ENCODE measurements at regions not wholly inside any gene's neighbourhood (a gene's known extent, or its start where the extent isn't known, plus 50 kb on each side); places are given as distances from the start of the nearest gene placed in this dataset.

DNA sequence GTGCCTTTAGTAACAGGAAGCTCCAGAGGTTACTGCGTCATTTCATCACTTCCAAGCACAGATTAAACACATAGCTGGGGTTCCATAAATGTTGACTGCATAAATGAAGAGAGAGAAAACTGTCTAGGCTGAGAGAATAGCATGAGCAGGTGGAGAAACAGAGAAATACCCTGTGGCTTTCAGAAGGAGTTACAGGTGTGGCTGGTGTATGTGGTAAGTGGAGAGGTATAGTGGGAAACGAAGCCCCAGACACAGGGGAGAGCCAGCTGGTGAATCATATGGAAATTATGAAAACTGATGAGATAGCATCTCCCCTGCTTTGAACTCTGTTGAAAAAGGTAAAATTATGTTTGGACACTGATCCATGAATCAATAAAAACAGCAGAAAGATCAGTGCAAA, 807.4 kb upstream of the POU3F3 start:
- DNase-seq: no peak

DNA sequence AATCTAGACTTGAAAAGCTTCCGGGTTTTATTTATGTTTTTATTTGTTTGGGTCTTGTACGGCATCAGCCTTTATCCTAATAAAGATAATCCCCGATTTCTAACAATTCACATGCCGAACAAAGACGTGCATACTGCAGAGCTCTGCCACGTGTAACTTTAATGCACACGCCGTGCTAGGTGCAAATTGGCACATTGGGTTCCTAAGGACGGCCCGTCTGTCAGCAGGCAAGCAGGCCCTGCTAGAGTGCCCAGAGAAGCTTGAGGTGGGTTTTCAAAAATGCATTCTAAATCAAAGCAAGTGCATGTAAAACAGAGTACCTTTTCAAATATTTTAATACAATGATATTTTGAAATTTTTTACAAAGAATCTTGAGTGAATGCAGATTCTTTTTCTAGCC, 806.4 kb upstream of the POU3F3 start:
- DNase-seq: no peak

- no peak for DNase-seq
Observed at GRCh38 chr2:104049438-104049837, 804.5 kb upstream of the POU3F3 start.

GRCh38 chr2:104049981-104050380, 803.9 kb upstream of the POU3F3 start:
- DNase-seq: no peak

GRCh38 chr2:104050656-104051242, 803.2 kb upstream of the POU3F3 start:
- DNase-seq: no peak

DNA sequence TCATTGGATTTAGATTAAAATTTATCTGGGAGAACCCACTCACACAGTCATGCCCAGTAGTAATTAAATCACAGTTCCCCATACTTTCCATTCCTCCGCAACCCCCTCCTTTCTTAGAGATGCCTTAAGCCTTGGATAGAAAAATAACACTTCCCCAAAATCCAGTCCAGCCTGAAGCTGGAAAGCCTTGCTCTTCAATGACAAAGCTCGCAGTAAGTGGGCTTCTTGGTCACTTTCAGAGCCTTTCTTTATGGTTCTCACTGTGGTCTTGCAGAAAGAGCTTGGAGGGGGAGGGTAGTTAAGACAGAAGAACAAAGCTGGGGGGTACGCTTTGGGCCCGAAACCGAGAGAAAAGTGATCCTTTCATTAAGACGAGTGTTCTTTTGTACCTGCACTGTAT, 802.1 kb upstream of the POU3F3 start:
- no peak for DNase-seq

DNA sequence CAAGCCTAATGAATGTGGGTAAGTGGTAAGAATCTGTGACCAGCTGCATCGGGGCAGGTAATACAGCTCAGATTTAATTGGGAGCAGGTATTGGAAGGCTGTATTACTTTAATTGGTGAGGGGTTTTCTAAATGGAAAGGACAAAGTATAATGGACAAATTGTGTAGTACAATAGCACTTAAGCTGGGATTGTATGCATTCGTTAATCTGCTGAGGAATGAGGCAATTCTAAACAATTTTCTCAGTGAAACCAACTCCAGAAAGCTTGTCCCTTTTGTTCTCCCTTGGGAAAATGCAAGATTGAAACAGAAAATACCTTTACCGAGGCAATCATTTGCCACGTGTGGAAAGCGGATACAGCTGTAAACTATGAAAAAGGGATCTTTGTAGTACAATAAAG, 801.6 kb upstream of the POU3F3 start:
- no peak for DNase-seq

DNA sequence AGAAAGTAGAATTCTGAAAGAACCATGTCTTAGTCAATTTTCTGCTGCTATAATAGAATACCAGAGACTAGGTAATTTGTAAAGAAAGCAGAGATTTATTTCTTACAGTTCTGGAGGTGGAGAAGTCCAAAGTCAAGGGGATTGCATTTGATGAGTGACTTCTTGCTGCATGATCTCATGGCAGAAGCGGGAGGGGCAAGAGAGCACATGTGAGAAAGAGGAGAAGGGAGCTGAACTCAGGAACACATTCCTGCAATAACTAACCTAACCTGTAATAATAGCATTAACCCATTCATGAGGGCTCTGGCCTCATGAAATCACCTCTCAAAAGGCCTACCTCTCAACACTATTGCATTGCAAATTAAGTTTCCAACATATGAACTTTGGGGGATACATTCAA, 797.5 kb upstream of the POU3F3 start:
- DNase-seq: no peak

- DNase-seq: no peak
Observed at GRCh38 chr2:104068665-104069064, 785.2 kb upstream of the POU3F3 start.

DNA sequence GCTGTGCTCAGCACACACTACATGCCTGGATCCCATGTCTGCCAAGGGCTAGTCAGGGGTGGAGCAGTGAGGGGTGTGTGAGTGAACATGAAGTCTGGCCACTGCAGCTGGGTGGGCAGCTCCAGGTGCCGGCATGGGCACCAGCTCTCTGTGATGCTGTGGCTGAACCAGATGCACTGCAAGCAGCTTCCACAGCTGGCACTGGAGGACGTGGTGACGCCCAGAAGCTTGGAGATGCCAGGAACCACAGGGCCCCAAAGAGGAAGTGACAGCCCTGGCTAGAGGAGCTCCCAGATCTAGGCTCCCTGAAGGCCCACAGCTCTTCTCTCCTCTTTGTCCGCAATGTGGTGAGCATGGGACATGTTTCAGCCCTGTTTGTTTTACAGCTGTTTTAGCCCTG, 776.3 kb upstream of the POU3F3 start:
- DNase-seq: no peak

DNA sequence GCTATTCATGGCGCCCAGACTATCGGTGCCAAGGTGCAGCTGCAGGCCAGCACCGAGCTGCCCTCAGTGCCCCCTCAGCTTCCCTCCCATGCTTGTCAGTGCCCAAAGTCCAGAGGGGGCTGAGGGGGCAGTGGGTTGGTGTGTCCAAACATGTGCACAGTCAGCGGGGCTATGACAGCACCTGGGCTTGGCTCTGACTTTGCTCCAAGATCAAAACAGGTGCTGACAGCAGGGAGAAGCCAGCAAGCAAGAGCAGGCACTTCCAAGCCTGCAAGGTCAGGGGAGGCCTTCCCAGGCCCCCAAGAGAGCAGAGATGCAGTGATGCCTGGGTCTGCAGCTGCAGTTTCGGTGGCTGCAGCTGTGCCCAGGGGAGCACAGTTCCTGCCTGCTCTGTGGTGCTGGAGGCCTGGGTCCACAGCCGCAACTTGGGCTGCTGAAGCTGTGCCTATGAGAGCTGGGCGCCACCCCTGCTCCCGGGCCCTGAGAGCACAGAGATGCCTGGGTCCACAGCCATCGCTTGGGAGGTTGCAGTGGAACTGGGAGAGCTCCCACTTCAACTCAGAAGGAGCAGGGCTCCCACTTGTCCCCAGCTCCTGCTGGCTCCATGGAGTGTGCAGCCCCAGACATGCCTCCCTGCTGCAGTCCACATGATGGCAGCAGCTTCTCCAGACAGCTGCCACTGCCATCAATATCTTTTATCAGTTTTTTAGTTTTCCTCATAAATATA, 775.3 kb upstream of the POU3F3 start:
- no peak for DNase-seq

- no peak for DNase-seq
Observed at GRCh38 chr2:104088745-104089144, 765.2 kb upstream of the POU3F3 start.

DNA sequence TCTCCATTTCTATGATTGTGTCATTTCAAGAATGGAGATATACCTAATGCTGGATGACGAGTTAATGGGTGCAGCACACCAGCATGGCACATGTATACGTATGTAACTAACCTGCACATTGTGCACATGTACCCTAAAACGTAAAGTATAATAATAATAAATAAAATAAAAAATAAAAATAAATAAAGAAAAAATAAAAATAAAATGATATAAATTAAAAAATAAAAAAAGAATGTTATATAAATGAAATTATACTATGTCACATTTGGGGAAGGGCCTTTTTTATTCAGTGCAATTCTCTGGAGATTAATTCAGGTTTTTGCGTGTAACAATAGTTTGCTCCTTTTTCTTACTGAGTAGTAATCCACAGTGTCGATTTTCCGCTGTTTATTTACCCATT, 763.5 kb upstream of the POU3F3 start:
- DNase-seq: no peak

DNA sequence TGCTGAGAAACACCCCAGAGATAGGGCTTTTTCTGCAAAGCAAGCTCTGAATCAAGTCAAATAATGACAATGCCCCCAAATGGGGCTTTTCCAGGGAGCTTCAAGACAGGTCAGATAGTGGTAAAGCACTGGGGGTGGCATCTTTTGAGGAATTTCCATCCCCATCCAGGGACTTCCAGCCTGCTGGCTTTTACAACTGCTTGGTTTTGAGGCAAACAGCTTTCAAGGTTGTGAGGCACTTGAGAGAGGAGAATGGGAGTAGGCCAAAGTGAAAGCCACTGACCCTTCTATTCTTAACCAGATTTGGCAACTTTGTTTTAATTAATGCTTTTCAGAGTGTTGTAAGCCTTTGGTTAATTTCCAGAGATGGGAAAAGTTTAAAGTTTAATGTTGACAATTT, 762.0 kb upstream of the POU3F3 start:
- DNase-seq: no peak

DNA sequence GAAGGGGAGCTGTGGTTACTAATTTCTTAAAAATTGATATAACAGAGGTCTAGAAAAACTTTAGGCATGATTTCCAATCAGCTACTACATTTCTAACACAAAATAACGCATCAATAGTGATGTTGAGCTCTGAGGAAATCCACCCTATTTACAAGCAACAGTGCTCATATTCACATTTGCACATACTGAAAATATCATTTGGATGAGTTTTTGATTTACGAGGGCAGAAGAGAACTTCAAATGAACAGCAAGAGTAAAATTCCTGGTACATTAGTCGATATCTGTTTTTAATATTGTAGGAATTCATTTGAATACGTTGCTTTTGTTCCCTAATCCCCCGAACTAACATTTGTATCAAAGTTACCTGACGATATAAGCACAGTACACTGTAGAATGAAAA, 761.0 kb upstream of the POU3F3 start:
- no peak for DNase-seq

- DNase-seq: no peak
Observed at GRCh38 chr2:104102615-104103014, 751.3 kb upstream of the POU3F3 start.

- no peak for DNase-seq
Observed at GRCh38 chr2:104109356-104109755, 744.6 kb upstream of the POU3F3 start.

DNA sequence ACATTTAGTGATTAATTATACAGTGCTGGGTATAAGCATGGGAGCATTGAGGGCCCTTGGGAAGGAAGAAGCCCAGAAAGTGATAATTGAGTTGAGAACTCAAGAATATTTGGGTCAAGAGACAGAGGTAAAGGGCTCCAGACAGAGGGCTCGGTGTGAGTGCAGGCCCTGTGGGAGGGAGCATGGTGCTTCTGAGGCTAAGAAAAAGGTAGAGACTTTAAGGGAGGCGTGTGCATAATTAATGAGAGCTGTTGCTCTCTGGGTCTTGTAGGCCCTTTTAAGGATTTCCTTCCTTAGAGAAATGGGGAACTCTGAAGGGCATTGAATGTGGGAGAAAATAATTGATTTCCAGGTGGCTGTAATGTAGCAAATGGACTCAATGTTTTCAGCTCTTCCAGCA, 735.0 kb upstream of the POU3F3 start:
- no peak for DNase-seq

DNA sequence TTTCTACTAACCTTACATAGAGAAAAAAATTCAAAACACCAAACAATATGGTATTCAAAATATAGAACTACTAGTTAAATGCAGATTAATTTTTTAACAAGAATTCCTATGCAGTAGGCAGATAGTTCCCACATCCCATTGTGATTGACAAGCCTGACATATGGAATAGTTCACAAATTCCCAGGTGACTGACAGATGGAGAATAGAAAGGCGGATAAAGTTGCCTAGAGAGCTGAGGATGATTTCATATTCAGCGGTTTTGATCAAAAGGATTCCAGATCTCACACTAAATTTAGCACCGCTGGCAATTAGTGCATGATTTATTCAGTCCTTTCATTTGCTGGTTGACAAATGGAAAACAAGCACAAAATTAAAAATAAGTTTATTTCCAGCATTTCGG, 733.7 kb upstream of the POU3F3 start:
- no peak for DNase-seq

DNA sequence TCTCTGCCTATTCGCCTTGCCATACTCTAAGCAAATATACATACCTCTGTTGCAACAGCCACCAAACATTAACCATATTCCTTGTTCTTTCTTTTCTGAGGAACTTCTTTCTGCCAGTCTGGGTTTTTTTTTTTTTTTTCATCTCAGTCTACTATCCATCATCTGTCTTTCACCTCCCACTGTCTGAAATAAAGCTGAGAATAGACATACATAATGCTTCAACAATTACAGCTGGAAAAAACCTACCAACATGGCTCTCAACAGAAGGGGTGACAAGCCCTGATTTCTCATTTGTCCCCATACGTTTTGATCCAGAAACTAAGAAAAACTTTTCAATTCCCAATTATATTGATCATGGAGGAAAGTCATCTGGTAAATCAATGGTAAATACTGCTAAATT, 728.8 kb upstream of the POU3F3 start:
- no peak for DNase-seq

DNA sequence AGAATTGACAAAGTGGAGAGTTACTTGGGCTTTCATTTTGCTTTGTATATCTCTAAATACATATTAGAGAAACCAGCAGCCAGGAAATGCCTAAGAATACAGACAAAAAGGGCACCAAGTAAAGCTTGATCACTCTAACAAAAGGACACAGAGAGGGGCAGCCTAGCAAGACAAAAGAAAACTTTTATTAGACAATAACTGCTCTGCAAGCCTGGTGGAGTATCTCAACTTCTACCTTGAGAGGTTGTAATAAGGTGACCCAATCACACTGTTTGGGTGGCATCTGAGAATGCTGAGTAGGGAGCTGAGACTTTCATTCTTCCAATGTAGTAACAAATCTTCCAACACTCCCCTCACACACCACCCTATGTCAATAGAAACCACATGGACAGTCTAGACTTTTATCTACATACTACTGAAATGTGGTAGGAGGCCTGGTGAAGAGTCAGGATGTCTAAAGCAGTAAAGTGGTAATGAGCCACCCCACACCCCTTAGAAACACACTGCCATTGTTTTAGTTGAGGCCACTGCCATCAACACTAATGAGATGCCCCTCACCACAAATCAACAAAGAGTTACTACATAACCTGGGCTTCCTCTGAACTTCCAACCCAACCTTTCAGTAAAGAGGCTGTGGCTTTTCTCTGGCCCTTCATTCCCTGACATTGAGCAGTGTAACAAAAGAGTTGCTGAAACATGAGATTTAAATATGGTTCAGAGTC, 726.7 kb upstream of the POU3F3 start:
- no peak for DNase-seq

DNA sequence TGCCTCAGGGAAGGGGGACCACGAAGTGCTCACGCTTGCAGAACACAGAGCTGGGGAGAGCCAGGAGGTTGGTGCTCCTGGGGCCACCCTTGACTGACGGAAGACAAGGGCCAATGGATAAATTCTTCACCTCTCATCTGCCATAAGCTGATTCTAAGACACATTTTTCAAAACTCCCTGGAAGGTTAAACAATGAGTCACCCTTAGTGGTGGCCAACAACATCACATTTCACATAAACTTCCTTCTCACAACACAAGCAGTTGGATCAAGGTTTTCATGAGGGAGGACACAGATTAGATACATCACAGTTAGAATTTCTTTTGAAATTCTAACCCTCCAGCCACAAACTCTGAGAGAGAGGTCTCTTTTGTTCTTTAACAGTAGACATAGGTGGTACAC, 713.6 kb upstream of the POU3F3 start:
- no peak for DNase-seq

GRCh38 chr2:104158191-104158590, 695.7 kb upstream of the POU3F3 start:
- no peak for DNase-seq

GRCh38 chr2:104163611-104164130, 690.2 kb upstream of the POU3F3 start:
- DNase-seq: no peak
